ENCODE measurements at regions not wholly inside any gene's neighbourhood (a gene's known extent, or its start where the extent isn't known, plus 50 kb on each side); places are given as distances from the start of the nearest gene placed in this dataset.
"Not testable (repeated sequence)": the region's sequence is repeated elsewhere in the genome, so short reads cannot be mapped to it uniquely, and the experiment has no call there.

- in situ Hi-C loops (cut with HindIII; ENCODE audit: low pct_unique_long_range_greater_than_20kb, low sequenced_read_pairs) = no loop called here
- no peak for DNase-seq (ENCODE audit: low read depth in 1 of 2, low spot score in 1 of 2)
- no peak for TF ChIP-seq JUND (IDR thresholded peaks at IDR 0.05; ENCODE audit: low read depth)
Measured at GRCh38 chr17:77615703-77616253, 342.7 kb upstream of the TNRC6C start.

GRCh38 chr17:77616254-77616731 lies 342.2 kb upstream of the TNRC6C start:
- DNase-seq (ENCODE audit: low read depth in 1 of 2, low spot score in 1 of 2) = no peak
- in situ Hi-C loops (cut with HindIII; ENCODE audit: low pct_unique_long_range_greater_than_20kb, low sequenced_read_pairs) = no loop called here

GRCh38 chr17:77617516-77617915 lies 341.0 kb upstream of the TNRC6C start:
- no peak for TF ChIP-seq JUND (IDR thresholded peaks at IDR 0.05; ENCODE audit: low read depth)
- no peak for DNase-seq (ENCODE audit: low read depth in 1 of 2, low spot score in 1 of 2)
- in situ Hi-C loops (cut with HindIII; ENCODE audit: low pct_unique_long_range_greater_than_20kb, low sequenced_read_pairs) = no loop called here

More at GRCh38 chr17:77616254-77616731, 342.2 kb upstream of the TNRC6C start:
- no peak for TF ChIP-seq JUND (IDR thresholded peaks at IDR 0.05; ENCODE audit: low read depth)

- DNase-seq (ENCODE audit: low read depth in 1 of 2, low spot score in 1 of 2) = no peak
- in situ Hi-C loops (cut with HindIII; ENCODE audit: low pct_unique_long_range_greater_than_20kb, low sequenced_read_pairs) = no loop called here
- TF ChIP-seq JUND (IDR thresholded peaks at IDR 0.05; ENCODE audit: low read depth) = no peak
Measured at GRCh38 chr17:77618173-77618572, 340.3 kb upstream of the TNRC6C start.

- no peak for TF ChIP-seq JUND (IDR thresholded peaks at IDR 0.05; ENCODE audit: low read depth)
- in situ Hi-C loops (cut with HindIII; ENCODE audit: low pct_unique_long_range_greater_than_20kb, low sequenced_read_pairs) = no loop called here
- no peak for DNase-seq (ENCODE audit: low read depth in 1 of 2, low spot score in 1 of 2)
Measured at GRCh38 chr17:77618731-77619130, 339.8 kb upstream of the TNRC6C start.

- no peak for TF ChIP-seq JUND (IDR thresholded peaks at IDR 0.05; ENCODE audit: low read depth)
- in situ Hi-C loops (cut with HindIII; ENCODE audit: low pct_unique_long_range_greater_than_20kb, low sequenced_read_pairs) = no loop called here
- no peak for DNase-seq (ENCODE audit: low read depth in 1 of 2, low spot score in 1 of 2)
Measured at GRCh38 chr17:77619326-77619725, 339.2 kb upstream of the TNRC6C start.

- no peak for TF ChIP-seq JUND (IDR thresholded peaks at IDR 0.05; ENCODE audit: low read depth)
- DNase-seq (ENCODE audit: low read depth in 1 of 2, low spot score in 1 of 2) = no peak
- in situ Hi-C loops (cut with HindIII; ENCODE audit: low pct_unique_long_range_greater_than_20kb, low sequenced_read_pairs) = no loop called here
Measured at GRCh38 chr17:77619851-77620250, 338.7 kb upstream of the TNRC6C start.

GRCh38 chr17:77620282-77620681 lies 338.2 kb upstream of the TNRC6C start:
- TF ChIP-seq JUND (IDR thresholded peaks at IDR 0.05; ENCODE audit: low read depth) = no peak
- DNase-seq (ENCODE audit: low read depth in 1 of 2, low spot score in 1 of 2) = no peak
- in situ Hi-C loops (cut with HindIII; ENCODE audit: low pct_unique_long_range_greater_than_20kb, low sequenced_read_pairs) = no loop called here

GRCh38 chr17:77622084-77622483 lies 336.4 kb upstream of the TNRC6C start:
- DNase-seq (ENCODE audit: low read depth in 1 of 2, low spot score in 1 of 2); in situ Hi-C loops (cut with HindIII; ENCODE audit: low pct_unique_long_range_greater_than_20kb, low sequenced_read_pairs): not testable (repeated sequence)

GRCh38 chr17:77622647-77623046 lies 335.9 kb upstream of the TNRC6C start:
- in situ Hi-C loops (cut with HindIII; ENCODE audit: low pct_unique_long_range_greater_than_20kb, low sequenced_read_pairs) = no loop called here
- no peak for TF ChIP-seq JUND (IDR thresholded peaks at IDR 0.05; ENCODE audit: low read depth)
- no peak for DNase-seq (ENCODE audit: low read depth in 1 of 2, low spot score in 1 of 2)

- in situ Hi-C loops (cut with HindIII; ENCODE audit: low pct_unique_long_range_greater_than_20kb, low sequenced_read_pairs); DNase-seq (ENCODE audit: low read depth in 1 of 2, low spot score in 1 of 2): not testable (repeated sequence)
Measured at GRCh38 chr17:77623321-77623720, 335.2 kb upstream of the TNRC6C start.

GRCh38 chr17:77628035-77628434 lies 330.5 kb upstream of the TNRC6C start:
- in situ Hi-C loops (cut with HindIII; ENCODE audit: low pct_unique_long_range_greater_than_20kb, low sequenced_read_pairs) = no loop called here
- TF ChIP-seq JUND (IDR thresholded peaks at IDR 0.05; ENCODE audit: low read depth) = no peak
- no peak for DNase-seq (ENCODE audit: low read depth in 1 of 2, low spot score in 1 of 2)

- DNase-seq (ENCODE audit: low read depth in 1 of 2, low spot score in 1 of 2); in situ Hi-C loops (cut with HindIII; ENCODE audit: low pct_unique_long_range_greater_than_20kb, low sequenced_read_pairs): not testable (repeated sequence)
Measured at GRCh38 chr17:77629284-77629683, 329.2 kb upstream of the TNRC6C start.

GRCh38 chr17:77631307-77631706 lies 327.2 kb upstream of the TNRC6C start:
- DNase-seq (ENCODE audit: low read depth in 1 of 2, low spot score in 1 of 2) = no peak
- in situ Hi-C loops (cut with HindIII; ENCODE audit: low pct_unique_long_range_greater_than_20kb, low sequenced_read_pairs) = no loop called here
- no peak for TF ChIP-seq JUND (IDR thresholded peaks at IDR 0.05; ENCODE audit: low read depth)

All from T47D (cell line).